Keratinocyte (primary cell): ENCODE measurements at regions not wholly inside any gene's neighbourhood (a gene's known extent, or its start where the extent isn't known, plus 50 kb on each side); places are given as distances from the start of the nearest gene placed in this dataset.

ENCODE experiments used
- EZH2 ChIP-seq: IDR thresholded peaks from one replicate; pipeline ENCODE4 v1.6.1; 2012; ENCODE audit warnings: inconsistent platforms, mild to moderate bottlenecking, low read length, moderate library complexity
- TF ChIP-seq, protein P1 (sequence below), 3 experiments: IDR thresholded peaks in 1 of 3; conservative IDR thresholded peaks in 1 of 3; optimal IDR thresholded peaks in 1 of 3; 2 replicates in 2 of 3; 3 replicates in 1 of 3; pipeline versions ENCODE3 to v1.5.1; 2011; ENCODE audit warnings: low read length in 3 of 3, mild to moderate bottlenecking in 3 of 3, moderate library complexity in 2 of 3, control low read depth in 1 of 3, inconsistent platforms in 1 of 3; ENCODE audit not compliant: insufficient read depth in 2 of 3; ENCODE audit errors: extremely low read depth in 1 of 3

DNA sequence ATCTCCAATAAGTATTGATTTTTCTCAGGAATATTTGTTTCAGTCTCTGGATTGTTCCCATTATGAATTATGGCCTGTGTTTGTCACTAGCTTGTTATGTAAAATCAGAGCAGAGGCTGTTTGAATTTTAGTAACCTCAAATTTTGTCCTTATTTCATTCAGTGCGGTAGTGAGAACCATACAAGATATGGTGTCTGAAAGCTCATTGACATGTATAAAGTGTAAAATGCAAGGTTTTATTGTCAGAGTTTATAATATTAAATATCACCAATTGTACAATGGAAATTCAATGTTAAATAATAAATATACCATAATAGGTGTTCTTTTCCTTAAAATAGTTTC, 353.3 kb upstream of the SYNCRIP start:
- TF ChIP-seq, protein P1, sequence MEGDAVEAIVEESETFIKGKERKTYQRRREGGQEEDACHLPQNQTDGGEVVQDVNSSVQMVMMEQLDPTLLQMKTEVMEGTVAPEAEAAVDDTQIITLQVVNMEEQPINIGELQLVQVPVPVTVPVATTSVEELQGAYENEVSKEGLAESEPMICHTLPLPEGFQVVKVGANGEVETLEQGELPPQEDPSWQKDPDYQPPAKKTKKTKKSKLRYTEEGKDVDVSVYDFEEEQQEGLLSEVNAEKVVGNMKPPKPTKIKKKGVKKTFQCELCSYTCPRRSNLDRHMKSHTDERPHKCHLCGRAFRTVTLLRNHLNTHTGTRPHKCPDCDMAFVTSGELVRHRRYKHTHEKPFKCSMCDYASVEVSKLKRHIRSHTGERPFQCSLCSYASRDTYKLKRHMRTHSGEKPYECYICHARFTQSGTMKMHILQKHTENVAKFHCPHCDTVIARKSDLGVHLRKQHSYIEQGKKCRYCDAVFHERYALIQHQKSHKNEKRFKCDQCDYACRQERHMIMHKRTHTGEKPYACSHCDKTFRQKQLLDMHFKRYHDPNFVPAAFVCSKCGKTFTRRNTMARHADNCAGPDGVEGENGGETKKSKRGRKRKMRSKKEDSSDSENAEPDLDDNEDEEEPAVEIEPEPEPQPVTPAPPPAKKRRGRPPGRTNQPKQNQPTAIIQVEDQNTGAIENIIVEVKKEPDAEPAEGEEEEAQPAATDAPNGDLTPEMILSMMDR (optimal IDR thresholded peaks at IDR 0.05 in 1 of 3, IDR thresholded peaks at IDR 0.05 in 1 of 3, conservative IDR thresholded peaks at IDR 0.05 in 1 of 3; ENCODE audit: extremely low read depth in 1 of 3, insufficient read depth in 2 of 3, low read length in 3 of 3): no peak
- TF ChIP-seq EZH2: no peak
